Osteoblast (primary cell): ENCODE measurements at regions not wholly inside any gene's neighbourhood (a gene's known extent, or its start where the extent isn't known, plus 50 kb on each side); places are given as distances from the start of the nearest gene placed in this dataset.
"Not testable (repeated sequence)": the region's sequence is repeated elsewhere in the genome, so short reads cannot be mapped to it uniquely, and the experiment has no call there.

ENCODE experiments used
- DNase-seq: peaks from one replicate; pipeline ENCODE4 v3.0.0; 2011; ENCODE audit warnings: low spot score, mixed read lengths; ENCODE audit not compliant: insufficient read length; ENCODE audit errors: missing footprints
- H2AFZ ChIP-seq: 2 replicates; pipeline ENCODE4 v1.6.0; 2011; ENCODE audit warnings: mild to moderate bottlenecking, low read length
- H3K27ac ChIP-seq: 2 replicates; pipeline ENCODE4 v1.5.1; 2011; ENCODE audit warnings: mild to moderate bottlenecking, low read depth, low read length, moderate library complexity
- H3K27me3 ChIP-seq: 2 replicates; pipeline ENCODE4 v1.6.0; 2012; ENCODE audit warnings: mild to moderate bottlenecking, control low read depth, inconsistent platforms, low read length, moderate library complexity; ENCODE audit not compliant: insufficient read depth
- H3K36me3 ChIP-seq: 2 replicates; pipeline ENCODE4 v1.5.1; 2011; ENCODE audit warnings: mild to moderate bottlenecking, low read length, control low read depth, moderate library complexity; ENCODE audit not compliant: insufficient read depth
- H3K4me1 ChIP-seq: 2 replicates; pipeline ENCODE4 v1.5.1; 2011; ENCODE audit warnings: mild to moderate bottlenecking, low read length, control low read depth, moderate library complexity; ENCODE audit not compliant: insufficient read depth
- H3K4me2 ChIP-seq: 2 replicates; pipeline ENCODE4 v1.6.0; 2011; ENCODE audit warnings: mild to moderate bottlenecking, low read length; ENCODE audit not compliant: insufficient read depth
- H3K4me3 ChIP-seq: fragments of 200-600 bp; sonication (generic); 3 replicates; pipeline ENCODE4 v1.5.1; 2012; ENCODE audit warnings: mild to moderate bottlenecking, low read length, inconsistent platforms; ENCODE audit not compliant: insufficient read depth
- H3K79me2 ChIP-seq: 2 replicates; pipeline ENCODE4 v1.6.0; 2012; ENCODE audit warnings: mild to moderate bottlenecking, low read length, control low read depth, inconsistent platforms; ENCODE audit not compliant: insufficient read depth
- H3K9me3 ChIP-seq: 2 replicates; pipeline ENCODE4 v1.5.1; 2011; ENCODE audit warnings: low read depth, low read length, control low read depth
- H4K20me1 ChIP-seq: 2 replicates; pipeline ENCODE4 v1.6.0; 2012; ENCODE audit warnings: mild to moderate bottlenecking, low read length, control low read depth; ENCODE audit not compliant: insufficient read depth
- CTCF ChIP-seq: IDR thresholded peaks from 2 replicates; pipeline ENCODE4 v1.5.1; 2011; ENCODE audit warnings: mild to moderate bottlenecking, low read depth, low read length, moderate library complexity; ENCODE audit errors: extremely low read depth

- Histone ChIP-seq H3K9me3 (no peaks in the 10 kb centered on the region), H3K27ac (no peak overlapping the region), H3K79me2 (no peaks in the 10 kb centered on the region), H2AFZ (no peak overlapping the region), H4K20me1 (no peaks in the 10 kb centered on the region), H3K36me3 (no peaks in the 10 kb centered on the region), H3K4me2 (no peak overlapping the region), H3K4me1 (no peaks in the 10 kb centered on the region), H3K27me3 (peaks cover 7% of the 10 kb centered on the region), H3K4me3 (no peak overlapping the region)
- no peak for DNase-seq
- TF ChIP-seq CTCF, result no peak
Measured at GRCh38 chr7:91357901-91358300, 93.7 kb downstream of the FZD1 start.

GRCh38 chr7:91358303-91358702, 94.1 kb downstream of the FZD1 start:
- Histone ChIP-seq H3K9me3 (no peaks in the 10 kb centered on the region), H3K27ac (no peak overlapping the region), H3K4me1 (no peaks in the 10 kb centered on the region), H3K27me3 (peaks cover 7% of the 10 kb centered on the region), H4K20me1 (no peaks in the 10 kb centered on the region), H3K79me2 (no peaks in the 10 kb centered on the region), H3K36me3 (no peaks in the 10 kb centered on the region), H3K4me3 (no peak overlapping the region), H3K4me2 (no peak overlapping the region), H2AFZ (no peak overlapping the region)
- TF ChIP-seq CTCF, result no peak
- no peak for DNase-seq

- H3K4me2 ChIP-seq, H4K20me1 ChIP-seq: not testable (repeated sequence)
Measured at GRCh38 chr7:91365097-91365496, 100.9 kb downstream of the FZD1 start.

GRCh38 chr7:91366091-91366490, 101.9 kb downstream of the FZD1 start:
- H3K79me2 ChIP-seq, result no peaks in the 10 kb centered on the region
- no peak overlapping the region for H3K4me3 ChIP-seq
- no peak overlapping the region for H3K27ac ChIP-seq
- DNase-seq, result no peak
- H3K4me1 ChIP-seq, result no peaks in the 10 kb centered on the region
- no peaks in the 10 kb centered on the region for H3K36me3 ChIP-seq
- no peaks in the 10 kb centered on the region for H3K9me3 ChIP-seq
- no peak for TF ChIP-seq CTCF
- H3K27me3 ChIP-seq, result peaks cover 4% of the 10 kb centered on the region
- no peaks in the 10 kb centered on the region for H4K20me1 ChIP-seq
- no peak overlapping the region for H2AFZ ChIP-seq
- no peak overlapping the region for H3K4me2 ChIP-seq

More at GRCh38 chr7:91365097-91365496, 100.9 kb downstream of the FZD1 start:
- not testable (repeated sequence) for H3K27ac ChIP-seq, H3K27me3 ChIP-seq, H3K4me1 ChIP-seq, H3K36me3 ChIP-seq, H3K9me3 ChIP-seq, H3K4me3 ChIP-seq, DNase-seq, H2AFZ ChIP-seq, H3K79me2 ChIP-seq
